SK-N-SH (cell line): ENCODE measurements at regions not wholly inside any gene's neighbourhood (a gene's known extent, or its start where the extent isn't known, plus 50 kb on each side); places are given as distances from the start of the nearest gene placed in this dataset.

ENCODE experiments used
- CTCF ChIA-PET: fragments of 300-600, 350-600 bp; formaldehyde crosslinking; extraction: SDS; loops from one replicate; lab custom pipeline; 2021; lab: Yijun Ruan, JAX
- POLR2A ChIA-PET: fragments of 350-600 bp; sonication (Branson Sonifier 250); formaldehyde crosslinking; extraction: SDS; loops from one replicate; lab custom pipeline; 2020; ENCODE audit warnings: antibody characterized with exemption, inconsistent platforms; lab: Yijun Ruan, JAX
- DNase-seq: peaks from one replicate; pipeline ENCODE4 v3.0.0; 2012
- H2AFZ ChIP-seq: fragments of 200-600 bp; sonication (generic); 2 replicates; pipeline ENCODE4 v1.8.1; 2016; ENCODE audit warnings: antibody characterized with exemption, mild to moderate bottlenecking, low read depth
- H3F3A ChIP-seq: fragments of 200-600 bp; sonication (generic); replicated peaks from 2 replicates; pipeline ENCODE3; 2016; ENCODE audit warnings: antibody characterized with exemption, mild to moderate bottlenecking; ENCODE audit not compliant: insufficient read depth
- H3K27ac ChIP-seq, 2 experiments: fragments of 200-500 bp in 1 of 2; fragments of 200-600 bp in 1 of 2; sonication (Bioruptor generic) in 1 of 2; sonication (generic), shearing (Covaris generic) in 1 of 2; 2 replicates each; pipeline versions ENCODE4 v1.5.1 to v1.6.1; 2014 to 2016; ENCODE audit warnings: low read depth in 2 of 2, inconsistent platforms in 1 of 2, low read length in 1 of 2, mild to moderate bottlenecking in 1 of 2, mixed read lengths in 1 of 2
- H3K27me3 ChIP-seq: fragments of 200-600 bp; sonication (generic), shearing (Covaris generic); 2 replicates; pipeline ENCODE4 v1.6.1; 2016; ENCODE audit warnings: mixed run types; ENCODE audit not compliant: insufficient read depth
- H3K36me3 ChIP-seq, 2 experiments: fragments of 200-500 bp in 1 of 2; fragments of 200-600 bp in 1 of 2; sonication (Bioruptor generic) in 1 of 2; sonication (generic) in 1 of 2; replicated peaks in 1 of 2; 2 replicates each; pipeline versions ENCODE3 to v1.5.1; 2014 to 2016; ENCODE audit warnings: low read length in 1 of 2, mild to moderate bottlenecking in 1 of 2; ENCODE audit not compliant: insufficient read depth in 2 of 2, control insufficient read depth in 1 of 2
- H3K4me1 ChIP-seq, 2 experiments: fragments of 200-500 bp in 1 of 2; fragments of 200-600 bp in 1 of 2; sonication (Bioruptor generic) in 1 of 2; sonication (generic), shearing (Covaris generic) in 1 of 2; 2 replicates each; pipeline versions ENCODE4 v1.5.1 to v1.6.1; 2014 to 2016; ENCODE audit warnings: low read depth in 1 of 2, low read length in 1 of 2, mixed run types in 1 of 2; ENCODE audit not compliant: insufficient read depth in 2 of 2, control insufficient read depth in 1 of 2
- H3K4me2 ChIP-seq: fragments of 200-600 bp; sonication (generic), shearing (Covaris generic); 2 replicates; pipeline ENCODE4 v1.6.1; 2017; ENCODE audit warnings: mixed run types
- H3K4me3 ChIP-seq, 2 experiments: fragments of 200-500 bp in 1 of 2; fragments of 200-600 bp in 1 of 2; sonication (Bioruptor generic) in 1 of 2; sonication (generic), shearing (Covaris generic) in 1 of 2; 2 replicates each; pipeline versions ENCODE4 v1.5.1 to v1.8.1; 2014 to 2016; ENCODE audit warnings: low read depth in 2 of 2, inconsistent platforms in 1 of 2, low read length in 1 of 2, mild to moderate bottlenecking in 1 of 2, mixed read lengths in 1 of 2, moderate library complexity in 1 of 2
- H3K79me2 ChIP-seq: fragments of 200-600 bp; sonication (generic); 2 replicates; pipeline ENCODE4 v1.8.1; 2017; ENCODE audit warnings: mild to moderate bottlenecking; ENCODE audit not compliant: insufficient read depth
- H3K9ac ChIP-seq: fragments of 200-600 bp; sonication (generic); 2 replicates; pipeline ENCODE4 v1.6.1; 2017; ENCODE audit warnings: mixed run types
- H3K9me2 ChIP-seq: fragments of 200-600 bp; sonication (generic); 2 replicates; pipeline ENCODE4 v1.6.1; 2017; ENCODE audit warnings: mixed run types
- H3K9me3 ChIP-seq: fragments of 200-600 bp; sonication (generic); 2 replicates; pipeline ENCODE4 v1.6.1; 2017; ENCODE audit warnings: mixed run types, mild to moderate bottlenecking, moderate library complexity
- H4K20me1 ChIP-seq: fragments of 200-600 bp; sonication (generic); 2 replicates; pipeline ENCODE4 v1.6.1; 2017; ENCODE audit warnings: mild to moderate bottlenecking, mixed run types; ENCODE audit not compliant: insufficient read depth
- CHD2 ChIP-seq: fragments of 150-350 bp; IDR thresholded peaks from 2 replicates; pipeline ENCODE4 v1.6.1; 2018; ENCODE audit warnings: low read length; ENCODE audit not compliant: partially characterized antibody
- CTCF ChIP-seq: fragments of 200-600 bp; sonication (generic); IDR thresholded peaks from 2 replicates; pipeline ENCODE4 v1.6.1; 2017; ENCODE audit warnings: antibody characterized with exemption, mild to moderate bottlenecking, moderate library complexity
- EP300 ChIP-seq, 2 experiments: IDR thresholded peaks; 2 replicates each; pipeline versions ENCODE4 v1.4.0 to v1.6.1; 2012; ENCODE audit warnings: borderline replicate concordance in 1 of 2, low read depth in 1 of 2, low read length in 1 of 2
- EZH2phosphoT487 ChIP-seq: fragments of 200-600 bp; sonication (generic); IDR thresholded peaks from 2 replicates; pipeline ENCODE4 v1.6.1; 2017; ENCODE audit warnings: low read depth, mixed run types, mild to moderate bottlenecking, antibody characterized with exemption, moderate library complexity, borderline replicate concordance
- FOSL2 ChIP-seq: IDR thresholded peaks from 2 replicates; pipeline ENCODE4 v1.4.0; 2012; ENCODE audit warnings: low read depth, mild to moderate bottlenecking, moderate library complexity, borderline replicate concordance
- GATA2 ChIP-seq: sonication (generic); formaldehyde crosslinking; IDR thresholded peaks from 2 replicates; pipeline ENCODE4 v1.5.0; 2020; ENCODE audit warnings: mild to moderate bottlenecking, missing genetic modification reagents
- IRF3 ChIP-seq: fragments of 150-350 bp; IDR thresholded peaks from 2 replicates; pipeline ENCODE4 v1.6.1; 2016; ENCODE audit warnings: mild to moderate bottlenecking, low read depth, low read length
- NRF1 ChIP-seq: IDR thresholded peaks from 2 replicates; pipeline ENCODE4 v1.6.1; 2012; ENCODE audit warnings: low read depth, mild to moderate bottlenecking, low read length
- PBX3 ChIP-seq: IDR thresholded peaks from 2 replicates; pipeline ENCODE4; 2012
- POLR2AphosphoS5 ChIP-seq: IDR thresholded peaks from 2 replicates; pipeline ENCODE4 v1.6.1; 2012; ENCODE audit warnings: low read depth, low read length
- RAD21 ChIP-seq: IDR thresholded peaks from 2 replicates; pipeline ENCODE4 v1.6.1; 2012; ENCODE audit warnings: mild to moderate bottlenecking, low read length
- RCOR1 ChIP-seq: fragments of 150-350 bp; IDR thresholded peaks from 2 replicates; pipeline ENCODE4 v1.6.1; 2017; ENCODE audit warnings: antibody characterized with exemption, low read length
- REST ChIP-seq: IDR thresholded peaks from 2 replicates; pipeline ENCODE4 v1.6.1; 2012; ENCODE audit warnings: mild to moderate bottlenecking, low read depth, low read length, moderate library complexity
- RFX5 ChIP-seq: IDR thresholded peaks from 2 replicates; pipeline ENCODE4 v1.6.1; 2012; ENCODE audit warnings: mild to moderate bottlenecking, improper control_type of control experiment, low read length
- RXRA ChIP-seq: IDR thresholded peaks from 2 replicates; pipeline ENCODE4 v1.4.0; 2012; ENCODE audit warnings: low read depth, mild to moderate bottlenecking, borderline replicate concordance
- USF1 ChIP-seq: IDR thresholded peaks from 2 replicates; pipeline ENCODE4 v1.4.0; 2012; ENCODE audit warnings: low read depth, borderline replicate concordance
- USF2 ChIP-seq: fragments of 150-350 bp; IDR thresholded peaks from 2 replicates; pipeline ENCODE4 v1.6.1; 2017; ENCODE audit warnings: antibody characterized with exemption, low read length, low read depth, borderline replicate concordance
- ZBTB33 ChIP-seq: IDR thresholded peaks from 2 replicates; pipeline ENCODE4 v1.4.0; 2012; ENCODE audit warnings: low read depth, borderline replicate concordance

GRCh38 chrX:110954428-110955100 lies 141.4 kb upstream of the PAK3 start:
- no peak overlapping the region for H3K9ac ChIP-seq
- H3K27ac ChIP-seq, result no peak overlapping the region
- H4K20me1 ChIP-seq, result no peaks in the 10 kb centered on the region
- H3K27me3 ChIP-seq, result no peaks in the 10 kb centered on the region; the same call in 1 of the 2 replicates
- no peak for DNase-seq
- H3K9me3 ChIP-seq, result no peaks in the 10 kb centered on the region
- H3F3A ChIP-seq, result no peaks in the 10 kb centered on the region
- no peaks in the 10 kb centered on the region for H3K4me1 ChIP-seq
- H3K36me3 ChIP-seq, result no peaks in the 10 kb centered on the region
- H3K4me2 ChIP-seq, result no peak overlapping the region
- H2AFZ ChIP-seq, result no peak overlapping the region
- no peaks in the 10 kb centered on the region for H3K79me2 ChIP-seq
- TF ChIP-seq RAD21 (no peak), REST (no peak), USF1 (no peak), CTCF (no peak), GATA2 (CRISPR knock-in tag) (no peak), PBX3 (no peak), RFX5 (no peak), USF2 (no peak), EP300 (IDR thresholded peaks at IDR 0.05; ENCODE audit: borderline replicate concordance in 1 of 2, low read depth in 1 of 2, low read length in 1 of 2) (no peak), FOSL2 (no peak), RXRA (no peak), ZBTB33 (no peak), NRF1 (no peak), IRF3 (no peak), RCOR1 (no peak), EZH2phosphoT487 (no peak), POLR2AphosphoS5 (no peak), CHD2 (no peak)
- ChIA-PET POLR2A (interaction anchor here (0.6 kb wide), 1 partner anchor 110 kb away, joined by 3 read pairs; no protein-coding TSS in a partner anchor), CTCF (no interaction called here)
- no peaks in the 10 kb centered on the region for H3K9me2 ChIP-seq
- no peak overlapping the region for H3K4me3 ChIP-seq
